Bronchial epithelial cell (primary cell): ENCODE measurements at regions not wholly inside any gene's neighbourhood (a gene's known extent, or its start where the extent isn't known, plus 50 kb on each side); places are given as distances from the start of the nearest gene placed in this dataset.

Experiments
- DNase-seq: peaks from one replicate; pipeline ENCODE4 v3.0.0-alpha.2; 2010; ENCODE audit warnings: low read depth
- FAIRE-seq: peaks from 2 replicates; lab custom pipeline; 2011; peaks lifted over from hg19 to GRCh38; lab: Jason Lieb, UNC
- H3K27me3 ChIP-seq: 2 replicates; pipeline ENCODE4 v1.5.1; 2011; ENCODE audit warnings: low read length; ENCODE audit not compliant: control insufficient read depth, insufficient read depth
- H3K36me3 ChIP-seq: 2 replicates; pipeline ENCODE4 v1.5.1; 2011; ENCODE audit warnings: low read length; ENCODE audit not compliant: control insufficient read depth, insufficient read depth
- H3K4me3 ChIP-seq: 2 replicates; pipeline ENCODE4 v1.5.1; 2011; ENCODE audit warnings: mild to moderate bottlenecking, low read depth, low read length, control low read depth
- CTCF ChIP-seq: IDR thresholded peaks from 2 replicates; pipeline ENCODE4 v1.5.1; 2011; ENCODE audit warnings: mild to moderate bottlenecking, moderate library complexity, low read length, control low read depth, inconsistent platforms; ENCODE audit not compliant: insufficient read depth, severe bottlenecking

- H3K36me3 ChIP-seq, result no peaks in the 10 kb centered on the region
- FAIRE-seq (no peak), DNase-seq (no peak)
- H3K4me3 ChIP-seq, result no peak overlapping the region
- no peaks in the 10 kb centered on the region for H3K27me3 ChIP-seq
- TF ChIP-seq CTCF, result no peak
These were observed 124.9 kb downstream of the PCDH7 start for GRCh38 chr4:30844861-30845582.

GRCh38 chr4:30847167-30847566 lies 127.0 kb downstream of the PCDH7 start:
- no peaks in the 10 kb centered on the region for H3K27me3 ChIP-seq
- no peak overlapping the region for H3K4me3 ChIP-seq
- H3K36me3 ChIP-seq, result no peaks in the 10 kb centered on the region
- no peak for DNase-seq
- FAIRE-seq, result no peak
- no peak for TF ChIP-seq CTCF

- H3K36me3 ChIP-seq, result no peaks in the 10 kb centered on the region
- H3K27me3 ChIP-seq, result no peaks in the 10 kb centered on the region
- DNase-seq, result no peak
- no peak for TF ChIP-seq CTCF
- no peak for FAIRE-seq
- no peak overlapping the region for H3K4me3 ChIP-seq
These were observed 127.8 kb downstream of the PCDH7 start for GRCh38 chr4:30847958-30848357.

GRCh38 chr4:30854531-30854930 lies 134.4 kb downstream of the PCDH7 start:
- DNase-seq (no peak), FAIRE-seq (no peak)
- TF ChIP-seq CTCF, result no peak
- H3K4me3 ChIP-seq, result no peak overlapping the region
- H3K27me3 ChIP-seq, result no peaks in the 10 kb centered on the region
- H3K36me3 ChIP-seq, result no peaks in the 10 kb centered on the region

- Histone ChIP-seq H3K36me3 (no peaks in the 10 kb centered on the region), H3K4me3 (no peak overlapping the region), H3K27me3 (no peaks in the 10 kb centered on the region)
- no peak for DNase-seq
- no peak for TF ChIP-seq CTCF
- peak; percentile 50 for FAIRE-seq
These were observed 135.1 kb downstream of the PCDH7 start for GRCh38 chr4:30855232-30855631.
